Retinal pigment epithelial cell (primary cell): ENCODE measurements at regions not wholly inside any gene's neighbourhood (a gene's known extent, or its start where the extent isn't known, plus 50 kb on each side); places are given as distances from the start of the nearest gene placed in this dataset.

Experiments used
- DNase-seq: peaks from one replicate; pipeline ENCODE4 v3.0.0-alpha.2; 2010; ENCODE audit warnings: low read depth
- H3K4me3 ChIP-seq: 2 replicates; pipeline ENCODE4 v1.5.1; 2011; ENCODE audit warnings: mild to moderate bottlenecking, low read length, control low read depth, moderate library complexity
- TF ChIP-seq, protein P1 (sequence below): conservative IDR thresholded peaks from 2 replicates; pipeline ENCODE4 v1.5.1; 2011; ENCODE audit warnings: low read depth, low read length, control low read depth, inconsistent platforms

DNA sequence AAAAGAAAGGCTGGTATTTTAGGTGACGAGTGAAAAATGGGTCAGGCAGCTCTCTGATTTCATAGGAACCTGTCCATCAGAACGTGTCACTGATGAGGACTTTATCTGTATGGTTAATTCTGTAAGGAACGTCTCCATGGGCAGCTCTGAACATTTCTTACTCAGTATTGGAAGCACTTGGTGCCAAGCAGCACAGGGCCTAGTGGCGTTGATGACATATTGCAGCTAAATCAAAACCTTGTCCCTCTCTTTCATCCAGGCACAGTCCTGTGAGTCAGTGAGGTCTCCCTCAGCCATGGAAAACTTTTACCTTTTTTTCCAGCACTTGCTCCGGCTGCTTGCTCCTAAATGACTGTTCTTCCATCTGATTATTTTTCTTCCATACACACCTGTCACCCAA, 301.9 kb downstream of the DHX15 start:
- TF ChIP-seq, protein P1, sequence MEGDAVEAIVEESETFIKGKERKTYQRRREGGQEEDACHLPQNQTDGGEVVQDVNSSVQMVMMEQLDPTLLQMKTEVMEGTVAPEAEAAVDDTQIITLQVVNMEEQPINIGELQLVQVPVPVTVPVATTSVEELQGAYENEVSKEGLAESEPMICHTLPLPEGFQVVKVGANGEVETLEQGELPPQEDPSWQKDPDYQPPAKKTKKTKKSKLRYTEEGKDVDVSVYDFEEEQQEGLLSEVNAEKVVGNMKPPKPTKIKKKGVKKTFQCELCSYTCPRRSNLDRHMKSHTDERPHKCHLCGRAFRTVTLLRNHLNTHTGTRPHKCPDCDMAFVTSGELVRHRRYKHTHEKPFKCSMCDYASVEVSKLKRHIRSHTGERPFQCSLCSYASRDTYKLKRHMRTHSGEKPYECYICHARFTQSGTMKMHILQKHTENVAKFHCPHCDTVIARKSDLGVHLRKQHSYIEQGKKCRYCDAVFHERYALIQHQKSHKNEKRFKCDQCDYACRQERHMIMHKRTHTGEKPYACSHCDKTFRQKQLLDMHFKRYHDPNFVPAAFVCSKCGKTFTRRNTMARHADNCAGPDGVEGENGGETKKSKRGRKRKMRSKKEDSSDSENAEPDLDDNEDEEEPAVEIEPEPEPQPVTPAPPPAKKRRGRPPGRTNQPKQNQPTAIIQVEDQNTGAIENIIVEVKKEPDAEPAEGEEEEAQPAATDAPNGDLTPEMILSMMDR, result peak; percentile 10
- H3K4me3 ChIP-seq, result no peak overlapping the region
- no peak for DNase-seq

DNA sequence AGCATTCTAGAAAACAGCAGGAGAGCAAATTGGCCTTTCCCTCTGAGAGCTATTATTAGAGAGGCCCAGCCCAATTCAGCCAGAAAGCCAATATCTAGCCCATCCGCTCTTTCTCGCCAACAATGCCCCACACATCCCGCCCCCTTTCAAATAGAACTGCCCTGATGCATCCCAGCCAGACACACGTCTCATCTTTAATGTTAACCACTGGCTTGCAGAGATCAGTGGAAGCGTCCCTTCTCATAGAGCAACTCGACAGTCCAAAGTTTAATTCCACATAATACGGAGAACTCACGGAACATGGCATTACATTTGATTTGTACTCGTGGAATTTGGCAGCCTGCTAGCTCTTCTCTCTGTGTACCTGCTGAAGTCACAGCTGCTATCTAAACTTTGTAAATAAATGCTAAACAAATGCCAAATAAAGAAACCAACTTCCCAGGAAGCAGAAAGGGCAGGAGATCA, 304.4 kb downstream of the DHX15 start:
- TF ChIP-seq, protein P1, result no peak
- no peak for DNase-seq
- no peak overlapping the region for H3K4me3 ChIP-seq

DNA sequence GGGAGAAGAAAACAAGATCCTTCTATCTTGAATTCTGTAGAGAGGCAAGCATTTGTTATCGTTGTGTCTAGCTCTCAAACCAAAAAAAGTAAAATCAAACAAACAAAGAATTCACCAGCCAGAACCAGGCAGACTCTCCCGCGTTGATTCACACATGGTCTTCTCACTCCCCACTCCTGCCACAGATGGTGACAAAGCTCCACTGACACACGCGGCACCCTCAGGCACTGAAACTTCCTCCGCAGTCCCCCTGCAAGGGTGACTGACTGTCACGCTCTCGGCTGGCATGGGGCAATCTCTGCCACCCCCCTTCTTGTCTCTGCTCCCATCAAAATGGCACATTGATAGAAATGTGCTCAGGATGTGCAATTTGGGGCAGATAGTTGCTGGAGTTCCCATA, 304.9 kb downstream of the DHX15 start:
- no peak for DNase-seq
- TF ChIP-seq, protein P1, result no peak
- no peak overlapping the region for H3K4me3 ChIP-seq

DNA sequence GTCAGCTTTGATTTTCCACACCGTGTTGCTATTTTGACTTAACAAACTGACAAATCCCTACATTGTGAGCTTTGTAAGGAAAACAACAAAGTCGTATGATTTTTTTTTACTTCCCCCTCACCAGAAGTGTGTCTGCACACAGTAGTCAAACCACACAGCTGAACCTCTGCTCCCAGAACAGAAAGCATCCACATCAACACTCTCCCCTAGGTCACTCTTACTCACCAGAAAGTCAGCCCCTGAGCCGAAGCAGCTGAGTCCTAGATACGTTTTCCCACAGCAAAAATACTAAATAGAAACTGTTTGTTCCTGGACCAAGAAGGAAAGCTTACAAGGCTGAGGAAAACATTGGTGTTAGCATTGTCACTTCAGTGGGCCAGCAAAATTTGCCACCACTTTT, 305.7 kb downstream of the DHX15 start:
- no peak overlapping the region for H3K4me3 ChIP-seq
- TF ChIP-seq, protein P1, result no peak
- peak; percentile 51 for DNase-seq

DNA sequence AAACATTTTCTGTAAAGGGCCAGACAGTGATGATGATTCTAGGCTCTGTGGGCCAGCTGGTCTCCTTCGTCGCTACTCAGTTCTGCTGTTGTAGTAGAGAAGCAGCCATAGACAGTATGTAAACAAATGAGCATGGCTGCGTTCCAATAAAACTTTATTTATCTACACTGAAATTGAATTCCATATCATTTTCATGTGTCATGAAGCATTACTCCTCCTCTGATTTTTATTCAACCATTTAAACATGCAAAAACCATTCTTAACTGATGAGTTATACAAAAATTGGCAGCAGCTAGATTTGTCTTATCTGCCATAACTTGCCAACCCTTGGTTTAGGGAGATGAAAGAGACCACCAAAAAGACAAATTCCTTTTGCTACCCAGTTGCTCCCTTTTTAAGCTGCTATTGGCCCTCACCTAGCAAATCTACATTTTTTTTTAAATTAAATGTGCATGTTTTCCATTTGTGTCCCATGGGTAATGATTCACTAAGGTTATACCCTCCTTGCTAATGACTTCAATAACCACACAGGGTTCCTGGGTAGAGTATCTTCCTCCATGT, 309.9 kb downstream of the DHX15 start:
- TF ChIP-seq, protein P1, result no peak
- no peak for DNase-seq
- no peak overlapping the region for H3K4me3 ChIP-seq

DNA sequence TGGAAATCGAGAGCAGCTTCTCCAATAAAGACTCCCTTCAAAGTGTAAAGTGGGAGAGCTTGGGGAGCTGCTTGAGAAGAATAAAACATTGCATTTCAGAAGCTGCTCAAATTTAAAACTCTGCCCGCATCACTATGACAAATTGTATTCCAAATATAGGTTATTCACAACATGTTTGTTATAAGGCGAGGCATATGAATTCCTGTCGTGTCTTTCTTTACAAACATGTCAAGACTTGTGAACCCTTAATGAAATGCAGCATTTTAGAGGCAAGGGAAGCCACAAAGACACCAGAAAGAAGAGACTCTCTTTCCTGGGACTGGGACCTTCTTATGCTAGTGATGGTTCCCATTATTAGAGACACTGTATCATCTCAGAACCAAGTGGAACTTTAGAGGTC, 311.2 kb downstream of the DHX15 start:
- H3K4me3 ChIP-seq, result no peak overlapping the region
- TF ChIP-seq, protein P1, result no peak
- DNase-seq, result no peak

DNA sequence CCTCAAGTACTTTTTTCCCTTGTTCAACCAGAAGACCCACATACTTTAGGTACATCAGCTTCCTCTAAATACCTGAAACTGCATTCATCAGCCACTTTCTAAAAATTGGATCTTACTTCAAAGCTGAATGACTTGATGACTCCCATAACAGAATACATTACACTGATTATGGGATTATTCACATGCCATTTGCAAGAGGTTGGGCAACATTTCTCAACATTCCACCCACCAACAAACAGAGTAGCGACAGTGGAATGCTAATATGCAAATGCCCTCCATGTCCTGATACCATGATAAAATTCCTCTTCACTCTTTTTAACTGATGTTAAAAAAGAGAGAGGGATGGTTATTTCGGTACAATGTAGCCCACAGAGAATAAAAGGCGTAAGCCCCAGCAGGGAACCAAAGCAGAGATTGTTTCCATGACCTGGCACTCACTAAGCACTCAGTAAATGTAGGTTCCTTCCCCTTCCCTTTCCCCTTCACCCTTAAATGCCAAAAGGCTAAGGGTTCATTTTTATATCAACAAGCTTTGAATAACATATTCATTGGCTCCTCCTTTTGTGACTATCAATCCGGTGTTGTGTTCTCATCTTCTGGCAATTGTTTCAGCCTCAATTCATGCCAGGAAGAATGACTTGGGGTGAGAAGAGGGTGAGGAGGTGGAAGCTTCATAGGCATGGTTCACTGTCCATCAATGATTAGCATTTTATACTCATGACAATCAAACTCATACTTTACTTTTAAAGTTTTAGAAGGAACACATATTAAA, 317.2 kb downstream of the DHX15 start:
- peak; percentile 71 for DNase-seq

More for the DNA sequence above, 317.2 kb downstream of the DHX15 start:
- no peak overlapping the region for H3K4me3 ChIP-seq
- TF ChIP-seq, protein P1, result no peak
